ENCODE measurements at regions not wholly inside any gene's neighbourhood (a gene's known extent, or its start where the extent isn't known, plus 50 kb on each side); places are given as distances from the start of the nearest gene placed in this dataset.

GRCh38 chr20:40583205-40583604, 105.8 kb downstream of the MAFB start:
- TF ChIP-seq CTCF (conservative IDR thresholded peaks at IDR 0.05; ENCODE audit: low read depth in 2 of 2) (no peak), EZH2phosphoT487 (IDR thresholded peaks at IDR 0.05; ENCODE audit: unreplicated experiment) (no peak), CREB1 (CRISPR knock-in tag; IDR thresholded peaks at IDR 0.05; ENCODE audit: low read depth) (no peak), ZNF331 (CRISPR knock-in tag; IDR thresholded peaks at IDR 0.05; ENCODE audit: low read depth) (no peak), EZH2 (IDR thresholded peaks at IDR 0.05; ENCODE audit: low read depth, unreplicated experiment) (no peak), STAT1 (IDR thresholded peaks at IDR 0.05; ENCODE audit: unreplicated experiment) (no peak), ZNF114 (CRISPR knock-in tag; IDR thresholded peaks at IDR 0.05) (no peak), ETS1 (IDR thresholded peaks at IDR 0.05) (no peak)
